Stimulated activated CD8-positive, alpha-beta memory T cell treated with anti-CD3 and anti-CD28 coated beads, Interleukin-7, amount 100 ng/mL, for 4 hours (primary cell): ENCODE measurements at regions not wholly inside any gene's neighbourhood (a gene's known extent, or its start where the extent isn't known, plus 50 kb on each side); places are given as distances from the start of the nearest gene placed in this dataset.

Experiments
- DNase-seq, 2 donors: peaks; one replicate each; pipeline ENCODE4 v3.0.0-alpha.2; 2020; ENCODE audit warnings: low read depth in 2 of 2

DNA sequence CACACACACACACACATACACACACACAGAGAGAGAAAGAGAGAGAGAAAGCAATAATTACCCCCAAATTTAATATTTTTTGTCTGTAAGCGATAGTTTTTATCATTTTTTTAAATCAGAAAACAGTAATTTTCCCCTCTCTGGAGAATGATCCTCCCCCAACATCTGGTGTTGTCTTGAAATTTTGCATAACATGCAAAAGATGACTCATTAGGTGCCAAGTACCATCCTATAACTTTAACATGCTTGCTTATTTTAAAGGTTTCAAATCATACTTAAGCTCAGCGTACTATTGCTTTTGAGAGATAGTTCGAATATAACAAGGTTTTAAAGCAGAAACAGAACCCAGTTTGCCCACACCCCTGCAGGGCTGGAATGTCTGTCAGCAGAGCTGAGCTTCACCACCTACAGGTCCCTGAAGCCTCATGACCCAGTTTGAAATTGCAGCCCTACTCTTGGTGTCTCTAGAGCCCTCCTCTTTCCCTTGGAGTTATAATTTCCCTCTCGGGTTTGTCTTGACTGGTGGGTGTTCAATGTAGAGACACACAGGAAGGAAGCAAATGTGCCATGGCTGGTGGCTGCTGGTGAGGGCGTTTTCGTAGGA is 175.0 kb upstream of the HS3ST1 start:
- no peak for DNase-seq

DNA sequence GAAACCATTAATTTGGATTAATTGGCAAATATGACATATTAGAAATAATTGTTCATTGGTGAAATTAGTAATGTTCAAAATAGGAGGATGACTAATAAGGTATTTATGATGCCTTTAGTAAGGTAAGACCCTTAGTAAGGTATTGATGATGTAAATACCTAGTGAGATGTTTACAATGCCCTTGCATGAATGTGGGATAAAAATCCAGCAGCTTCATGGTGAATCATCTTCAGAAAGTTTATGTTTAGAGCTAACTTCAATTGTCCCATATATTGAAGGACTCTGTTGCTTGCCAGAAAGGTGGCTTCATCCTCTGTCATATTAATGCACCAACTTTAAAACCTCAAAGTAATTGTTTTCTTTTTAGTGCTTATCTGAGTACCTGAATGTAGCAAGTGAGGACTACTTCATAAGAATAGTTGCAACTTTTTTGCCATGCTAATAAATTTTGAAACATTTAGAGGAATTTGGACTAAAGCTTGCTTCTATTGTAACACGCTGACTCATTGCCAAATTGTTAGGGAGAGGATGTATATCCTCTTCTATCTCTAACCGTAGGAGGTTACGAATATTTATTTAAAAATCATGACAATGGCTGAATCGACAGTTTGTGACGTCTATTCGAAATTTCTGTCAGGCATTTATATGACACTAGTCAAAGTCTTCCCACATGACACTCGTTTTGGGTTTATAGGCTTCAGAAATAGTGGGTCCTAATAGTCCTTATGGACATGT is 174.1 kb upstream of the HS3ST1 start:
- no peak for DNase-seq

DNA sequence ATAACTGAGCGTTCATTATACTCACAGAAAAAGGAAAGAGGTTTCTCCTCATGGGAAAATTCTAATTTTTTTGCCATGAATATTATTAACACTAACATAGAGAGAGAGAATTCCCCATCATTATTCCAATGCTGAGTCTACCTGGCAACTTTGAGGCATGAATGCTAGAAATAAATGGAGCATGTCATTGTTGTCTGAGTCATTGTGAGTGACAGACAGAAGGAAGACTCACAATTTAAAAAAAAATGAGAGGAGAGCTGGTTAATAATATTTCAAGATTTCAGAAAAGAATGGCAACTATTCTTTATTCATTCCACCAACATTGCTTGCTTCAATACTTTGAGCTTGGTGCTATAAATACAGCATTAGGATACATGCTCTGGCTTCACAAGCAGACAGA is 170.4 kb upstream of the HS3ST1 start:
- DNase-seq, result no peak

DNA sequence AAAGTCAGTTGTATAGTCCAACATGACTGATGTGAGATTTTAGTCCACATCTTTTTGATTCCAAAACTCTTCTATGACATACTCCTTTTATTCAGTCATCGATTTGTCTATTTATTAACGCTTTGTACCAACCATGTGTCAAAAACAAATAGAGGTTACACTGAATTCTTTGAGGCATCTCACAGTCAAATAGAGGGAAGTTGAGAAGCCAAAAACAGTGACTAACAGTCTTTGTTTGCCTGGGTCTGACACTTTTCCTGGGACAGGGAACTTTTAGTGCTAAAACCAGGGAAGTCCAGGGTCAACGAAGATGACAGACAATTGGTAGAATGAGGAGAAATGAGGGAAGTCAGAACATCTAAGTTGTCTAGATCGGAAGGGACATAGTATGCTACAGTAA is 169.9 kb upstream of the HS3ST1 start:
- no peak for DNase-seq

DNA sequence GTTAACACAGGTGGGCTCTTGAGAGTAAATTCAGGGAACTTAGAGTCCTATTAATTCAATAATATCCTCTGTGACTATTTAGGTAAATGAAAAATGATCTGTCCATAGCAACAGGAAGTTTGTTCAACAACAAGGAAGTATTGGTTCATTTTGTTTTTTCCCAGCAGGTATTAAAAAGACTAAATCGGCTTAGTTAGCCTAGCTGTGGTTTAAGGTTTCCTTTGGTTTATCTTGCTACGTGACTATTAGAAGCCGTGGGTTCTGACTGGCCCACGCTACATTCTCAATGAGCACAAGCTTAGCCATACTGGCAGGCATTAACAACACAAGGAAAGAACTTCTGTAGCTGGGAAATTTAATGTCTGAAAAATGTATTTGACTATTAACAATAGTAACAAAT is 168.8 kb upstream of the HS3ST1 start:
- DNase-seq, result no peak

DNA sequence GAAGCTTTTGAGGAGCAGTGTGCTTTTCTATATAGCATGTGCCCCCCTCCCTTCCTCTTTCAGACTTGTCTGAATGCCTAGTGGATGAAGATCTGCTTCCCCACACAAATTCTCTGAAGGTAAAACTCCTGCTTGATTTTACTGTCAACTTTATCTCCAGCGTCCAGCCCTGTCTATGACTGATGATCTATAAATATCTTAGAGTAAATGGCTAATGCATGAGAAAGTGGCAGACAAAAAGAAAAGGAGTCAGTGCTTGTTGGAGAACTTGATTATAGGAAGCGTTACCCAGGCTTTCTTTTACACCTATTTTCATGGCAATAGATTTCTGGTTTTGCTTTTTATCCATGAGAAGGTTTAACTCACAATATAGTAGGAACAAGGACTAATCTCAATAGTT is 168.3 kb upstream of the HS3ST1 start:
- no peak for DNase-seq

DNA sequence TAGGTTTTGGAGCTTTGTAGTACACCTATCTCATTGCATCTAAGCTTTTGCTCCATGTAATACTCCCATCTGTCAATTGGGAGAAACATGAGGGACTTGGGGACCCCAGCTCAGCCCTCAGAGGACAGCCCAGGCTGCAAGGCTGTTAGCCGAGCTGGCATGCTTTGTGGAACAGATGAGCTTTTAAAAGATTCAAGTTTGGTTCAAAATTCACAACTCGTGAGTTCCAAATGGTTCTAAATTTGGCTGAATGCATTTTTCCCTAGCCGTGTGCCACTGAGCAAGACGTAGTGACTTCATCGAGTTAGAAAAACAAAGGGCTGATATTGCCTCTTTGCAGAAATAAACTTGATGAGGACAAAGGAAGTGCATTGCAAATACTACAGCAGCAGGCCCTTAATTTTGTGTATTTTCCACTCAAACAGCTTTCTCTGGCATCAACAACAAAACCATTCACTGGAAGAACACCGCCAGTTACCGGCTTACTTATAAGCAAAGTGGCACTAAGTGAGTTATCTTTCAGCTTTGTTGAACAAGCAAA is 165.0 kb upstream of the HS3ST1 start:
- no peak for DNase-seq

DNA sequence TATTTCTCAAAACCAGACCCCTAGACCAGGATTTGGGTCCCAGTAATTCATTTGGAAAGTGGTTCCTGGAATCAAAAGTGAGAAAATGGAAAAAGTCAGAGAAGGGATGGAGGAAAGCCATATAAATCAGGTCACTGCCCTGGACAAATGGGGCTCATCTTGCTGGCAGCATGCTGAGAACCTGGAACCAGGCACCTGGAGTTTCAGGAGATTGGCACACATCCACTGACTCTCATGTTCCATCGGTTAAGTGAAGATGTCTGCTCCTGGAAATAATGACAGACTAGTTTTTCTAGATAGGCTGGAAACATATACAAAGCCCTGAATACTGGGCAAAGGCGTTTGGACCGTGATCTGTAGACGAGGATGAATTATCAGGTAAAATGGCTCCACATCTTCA is 163.6 kb upstream of the HS3ST1 start:
- no peak for DNase-seq

DNA sequence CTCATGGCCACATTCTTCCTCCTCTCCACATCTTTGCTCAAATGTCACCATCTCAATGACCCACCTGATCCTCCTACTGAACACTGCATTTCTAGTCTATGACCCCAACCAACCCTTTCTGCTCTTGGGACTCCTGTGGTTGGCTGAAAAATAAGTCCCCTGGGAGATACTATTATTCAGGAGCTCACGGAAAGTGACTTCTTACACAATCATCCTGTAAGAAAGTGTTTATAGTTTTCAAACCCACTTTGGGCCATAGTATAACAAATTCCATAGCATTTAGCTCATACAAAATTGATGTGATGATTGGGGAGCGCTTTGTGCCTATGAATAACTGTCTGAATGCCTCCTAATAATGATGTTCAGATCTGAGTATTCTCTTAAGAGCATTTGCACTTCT is 161.4 kb upstream of the HS3ST1 start:
- no peak for DNase-seq

DNA sequence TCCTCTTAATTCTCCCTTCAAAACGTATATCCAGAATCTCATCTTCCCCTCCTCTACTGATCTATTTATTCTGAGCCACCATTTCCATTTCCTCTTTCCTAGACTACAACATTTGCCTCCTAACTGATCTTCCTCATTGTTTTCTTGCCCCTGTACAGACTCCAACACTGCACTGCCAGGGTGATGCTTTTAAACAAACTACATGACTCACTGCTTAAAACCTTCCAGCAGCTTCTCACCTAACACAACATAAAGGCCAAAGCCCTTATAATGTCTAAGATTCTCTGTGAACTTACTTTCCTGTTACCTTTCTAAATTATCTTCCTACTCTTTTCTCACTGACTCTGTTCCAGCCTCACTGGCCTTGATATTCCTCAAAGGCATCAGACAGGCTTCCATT is 161.0 kb upstream of the HS3ST1 start:
- no peak for DNase-seq

DNA sequence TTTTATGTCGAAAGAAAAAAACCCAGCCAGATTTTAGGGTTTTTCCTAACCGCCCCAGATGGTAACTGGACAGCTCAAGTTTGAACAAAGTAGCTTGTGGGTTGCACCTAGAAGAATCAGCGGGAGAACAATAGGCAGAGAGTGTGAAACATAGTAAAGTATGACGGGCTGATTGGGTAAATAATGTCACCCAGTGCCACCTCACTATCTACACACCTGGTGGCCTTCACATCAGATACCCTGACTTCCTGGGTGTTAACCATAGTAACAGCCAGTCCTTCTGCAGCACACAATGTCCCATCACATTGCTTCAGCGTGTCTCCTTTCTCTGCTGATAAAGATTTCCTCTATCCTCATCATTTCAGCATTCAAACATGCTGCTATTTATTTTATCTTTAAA is 159.1 kb upstream of the HS3ST1 start:
- DNase-seq, result no peak

DNA sequence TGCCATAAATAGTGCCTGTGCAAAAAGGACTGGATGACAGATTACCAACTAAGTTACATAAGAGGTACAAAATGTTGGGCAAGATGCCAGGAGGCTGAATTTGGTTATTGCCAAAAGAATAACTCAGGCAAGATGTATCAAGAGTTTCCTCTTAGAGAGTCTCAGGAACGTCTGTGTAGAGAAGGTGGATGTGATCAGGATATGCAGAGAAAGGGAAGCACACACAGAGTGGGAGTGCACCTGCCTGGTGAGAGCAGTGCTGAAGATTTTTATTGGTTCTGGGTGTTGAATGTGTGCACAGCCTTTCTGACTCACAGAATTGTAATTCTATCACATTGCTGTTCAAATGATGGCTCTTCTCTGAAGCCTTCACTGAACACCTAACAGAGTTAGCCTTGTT is 156.8 kb upstream of the HS3ST1 start:
- DNase-seq, result no peak

DNA sequence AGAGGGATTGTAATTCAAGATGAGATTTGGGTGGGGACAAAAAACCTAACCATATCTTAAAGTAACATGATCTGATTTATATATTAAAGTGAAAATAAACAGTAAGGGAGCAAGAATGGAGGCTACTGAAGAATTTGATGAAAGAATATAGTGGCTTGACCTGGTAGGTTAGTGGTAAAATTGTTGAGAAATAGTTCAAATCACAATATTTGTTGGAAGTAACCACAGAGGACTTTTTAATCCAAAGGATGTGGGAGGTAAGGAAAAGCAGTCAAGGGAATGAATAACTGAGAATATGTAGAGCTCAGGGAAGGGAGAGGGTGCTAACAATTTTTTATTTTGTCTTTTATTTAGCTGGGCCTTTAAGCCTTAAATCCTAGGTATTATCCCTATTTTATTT is 139.8 kb upstream of the HS3ST1 start:
- DNase-seq, result no peak

DNA sequence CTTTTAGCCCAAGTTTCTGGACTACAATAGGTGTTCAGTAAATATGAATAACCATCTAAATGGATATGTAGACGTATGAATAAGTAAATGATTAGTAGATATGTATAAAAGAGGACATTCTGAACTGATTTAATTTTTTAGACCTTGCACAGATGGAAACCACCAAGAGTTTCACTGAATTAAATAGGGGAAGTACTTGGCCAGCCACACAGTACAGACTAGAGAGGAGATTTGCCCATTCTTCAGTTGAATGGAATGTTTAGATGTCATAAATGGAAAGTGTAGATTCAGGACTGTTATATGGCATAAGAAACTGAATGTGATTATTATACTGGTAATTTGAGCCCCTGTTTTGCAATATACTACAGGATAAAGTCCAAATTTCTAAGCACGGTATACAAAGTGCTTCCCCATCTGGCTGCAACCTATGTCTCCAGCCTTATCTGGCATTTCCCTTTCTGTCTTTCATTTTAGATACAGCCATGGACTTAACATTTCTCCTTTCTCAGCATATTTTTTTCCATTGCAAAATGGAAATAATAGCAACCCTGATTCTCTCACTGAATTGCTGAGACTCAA is 137.8 kb upstream of the HS3ST1 start:
- no peak for DNase-seq

DNA sequence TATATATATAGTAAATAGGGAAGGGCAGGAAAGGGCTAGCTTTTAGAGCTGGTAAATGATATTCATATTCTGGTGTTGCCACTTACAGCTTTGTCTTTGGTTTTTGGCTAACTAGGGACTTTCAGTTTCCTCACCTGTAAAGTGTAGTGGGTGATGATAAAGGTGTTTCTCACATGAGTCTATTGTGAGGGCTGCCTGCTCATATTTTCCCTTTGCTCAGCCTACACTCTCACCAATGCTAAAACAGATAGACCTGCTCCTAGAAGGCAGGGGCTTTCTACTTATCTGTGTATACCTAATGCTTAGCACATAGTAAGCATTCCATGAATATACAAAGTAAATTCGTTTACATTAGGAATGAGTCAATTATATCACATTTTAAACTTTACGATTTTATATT is 137.2 kb upstream of the HS3ST1 start:
- no peak for DNase-seq

DNA sequence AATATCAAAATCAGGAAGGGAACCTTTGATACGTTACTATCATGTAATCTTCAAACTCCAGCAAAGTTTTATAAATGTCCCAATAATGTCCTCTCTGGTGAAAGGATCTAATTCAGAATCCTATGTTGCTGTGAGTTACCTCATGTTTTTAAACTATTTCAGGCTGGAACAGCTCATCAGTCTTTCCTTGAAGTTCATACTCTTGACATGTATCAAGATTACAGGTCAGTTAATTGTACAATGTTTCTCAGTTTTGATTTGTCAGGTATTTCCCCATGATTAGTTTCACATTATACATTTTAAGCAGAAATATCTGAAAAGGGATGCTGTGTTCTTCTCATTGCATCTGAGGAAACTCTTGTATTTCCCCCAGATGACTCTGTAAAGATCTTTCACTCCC is 136.5 kb upstream of the HS3ST1 start:
- no peak for DNase-seq

DNA sequence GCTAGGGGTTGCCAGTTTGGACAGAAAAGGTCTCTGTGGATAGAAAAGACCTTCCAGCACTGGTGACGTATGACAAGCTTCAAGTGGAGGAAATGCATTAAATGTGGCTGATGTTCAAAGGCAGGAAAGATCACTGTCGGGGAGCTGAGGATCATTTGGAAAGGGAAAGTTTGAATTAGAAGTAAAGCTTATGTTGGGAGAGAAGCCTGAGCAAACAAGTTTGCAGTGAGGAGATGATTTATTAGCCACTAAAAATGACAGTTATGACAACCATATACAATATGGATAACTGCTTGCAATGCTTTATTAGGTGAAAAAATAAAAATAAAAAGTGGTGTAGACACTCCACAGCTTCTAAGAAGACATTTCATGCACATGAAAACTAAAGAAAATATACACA is 135.3 kb upstream of the HS3ST1 start:
- DNase-seq, result no peak

DNA sequence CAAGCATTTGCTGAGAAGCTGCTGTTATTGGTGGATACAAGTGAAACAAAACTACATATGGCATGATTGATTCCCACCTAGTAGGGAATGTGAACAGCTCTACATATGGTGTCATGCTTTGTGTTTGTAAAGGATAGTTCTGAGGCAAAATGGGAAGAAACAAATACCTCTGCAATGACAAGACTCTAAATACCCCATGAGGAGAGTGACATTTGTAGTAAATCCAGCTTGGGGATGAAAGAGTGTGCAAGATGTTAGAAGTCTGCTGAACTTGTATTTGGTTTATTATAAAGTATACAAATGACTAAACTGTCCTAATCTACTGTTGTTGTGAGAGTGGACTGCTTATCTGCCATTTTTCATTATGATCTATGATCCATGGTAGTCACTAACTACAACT is 120.8 kb upstream of the HS3ST1 start:
- no peak for DNase-seq

DNA sequence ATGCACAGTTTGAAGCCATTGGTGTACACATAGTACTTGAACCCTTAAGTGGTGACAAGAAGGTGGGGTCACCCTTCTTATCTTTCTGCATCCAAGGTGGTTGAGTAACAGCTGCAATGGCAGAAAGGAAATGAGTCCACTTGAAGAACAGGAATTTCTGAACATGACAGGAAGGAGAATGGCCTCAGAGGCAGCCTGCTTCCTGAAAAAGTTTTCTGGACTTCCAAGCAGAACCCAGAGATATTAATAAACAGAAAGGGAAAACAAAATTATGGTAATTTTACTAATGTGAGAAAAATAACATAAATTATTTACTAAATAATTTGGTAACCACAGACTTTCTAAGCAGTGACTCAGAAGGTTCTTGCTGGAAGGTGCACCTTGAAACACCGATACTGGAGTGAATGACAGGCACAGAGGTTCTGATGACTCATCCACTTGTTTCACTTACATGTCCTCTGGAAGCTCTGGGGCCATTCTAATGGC is 119.9 kb upstream of the HS3ST1 start:
- no peak for DNase-seq

DNA sequence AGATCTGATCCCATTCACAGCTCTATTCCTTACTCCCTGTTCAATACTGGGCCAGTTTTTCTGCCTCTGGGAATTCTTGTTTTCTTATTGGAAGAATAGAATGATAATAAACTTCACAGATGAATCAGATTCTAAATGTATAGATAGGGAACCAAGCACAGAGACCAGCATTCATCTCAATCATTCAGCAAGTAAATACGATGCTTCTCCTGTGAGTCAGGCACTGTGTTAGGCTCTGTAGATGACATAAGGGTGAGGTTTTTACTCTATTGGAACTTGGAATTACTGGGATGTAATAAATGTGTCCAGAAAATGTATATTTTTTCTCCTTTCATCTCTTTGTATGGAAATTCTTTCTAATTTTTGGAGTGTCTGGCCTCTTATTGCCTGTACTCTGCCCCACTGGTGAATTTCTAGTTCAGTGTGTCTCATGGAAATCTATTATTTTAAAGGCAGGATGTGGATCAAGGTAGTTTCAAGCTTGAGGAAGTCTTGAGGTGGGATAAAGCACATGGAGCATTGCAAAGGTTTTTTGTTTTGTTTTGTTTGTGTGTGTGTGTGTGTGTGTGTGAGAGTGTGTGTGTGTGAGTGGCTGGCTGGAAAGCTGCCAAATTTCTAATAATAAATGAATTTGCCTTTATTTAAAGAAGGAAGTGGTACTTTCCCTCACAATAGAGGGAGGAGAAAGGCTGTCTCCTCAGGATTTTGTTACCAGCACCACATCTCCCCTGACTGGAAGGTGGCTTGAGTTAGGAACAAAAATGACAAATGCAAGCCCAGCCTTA is 117.9 kb upstream of the HS3ST1 start:
- no peak for DNase-seq

DNA sequence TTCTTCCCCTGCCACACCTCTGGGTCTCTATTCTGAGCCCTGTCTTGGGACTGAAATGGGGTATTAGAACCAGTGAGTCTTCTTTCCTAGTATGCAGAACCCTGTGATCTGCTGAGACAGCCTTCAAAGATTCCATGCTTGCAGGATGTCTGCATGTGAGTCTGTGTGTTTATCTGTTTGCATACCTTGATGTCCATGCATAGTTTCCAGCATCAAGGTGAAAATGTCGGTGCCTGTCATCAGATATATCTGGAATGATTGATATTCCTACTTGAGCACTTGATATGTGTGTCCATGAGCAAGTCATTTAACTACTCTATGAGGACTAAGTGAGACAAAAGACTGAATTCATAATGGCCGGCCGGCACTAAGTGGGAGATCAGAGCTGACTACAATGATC is 117.0 kb upstream of the HS3ST1 start:
- DNase-seq, result no peak

DNA sequence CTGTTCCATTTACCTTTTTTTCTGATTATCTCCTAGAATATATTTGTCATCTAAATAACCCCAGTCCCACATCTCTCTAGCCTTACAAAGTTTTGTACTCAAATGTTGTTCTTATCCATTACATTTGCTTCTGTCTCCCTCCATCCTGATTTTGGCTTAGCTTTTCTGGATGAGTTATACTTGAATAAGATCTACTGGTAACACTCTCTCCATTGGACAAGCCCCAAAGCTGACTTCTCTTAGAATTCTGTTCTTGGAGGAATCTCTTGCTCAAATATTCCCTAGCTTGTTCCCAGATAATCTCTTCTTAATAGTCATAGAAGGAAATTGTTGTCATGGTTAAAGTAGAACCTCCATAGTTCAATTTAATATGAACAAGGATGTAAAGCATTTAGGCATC is 115.5 kb upstream of the HS3ST1 start:
- DNase-seq, result no peak
